PC-3 (cell line): ENCODE measurements at regions not wholly inside any gene's neighbourhood (a gene's known extent, or its start where the extent isn't known, plus 50 kb on each side); places are given as distances from the start of the nearest gene placed in this dataset.
"Not testable (repeated sequence)": the region's sequence is repeated elsewhere in the genome, so short reads cannot be mapped to it uniquely, and the experiment has no call there.

Experiments used
- ATAC-seq: fragments of 200-7000 bp; cut with Tn5 transposase; 2 replicates; pipeline ENCODE4 v1.9.1; 2020; ENCODE audit warnings: mild to moderate bottlenecking, moderate library complexity
- BruUV-seq: library from RNA; stranded (reverse); fragments of 400-500 nt; replicated peaks from 2 replicates; lab custom pipeline; 2021; lab: Mats Ljungman, UMichigan
- CTCF ChIA-PET: fragments of 300-600 bp; sonication (Branson Sonifier 250); formaldehyde crosslinking; loops from one replicate; lab custom pipeline; 2022; ENCODE audit warnings: antibody characterized with exemption; lab: Charles Lee
- POLR2A ChIA-PET: fragments of 300-600 bp; sonication (Branson Sonifier 250); formaldehyde crosslinking; loops from one replicate; lab custom pipeline; 2022; ENCODE audit warnings: antibody characterized with exemption; ENCODE audit not compliant: unreplicated experiment; lab: Charles Lee
- DNase-seq: peaks from one replicate; pipeline ENCODE4 v3.0.0-alpha.2; 2015
- H2AFZ ChIP-seq: fragments of 300-600 bp; sonication (generic); 2 replicates; pipeline ENCODE4 v1.6.0; 2016; ENCODE audit warnings: antibody characterized with exemption, low read length
- H3F3A ChIP-seq: fragments of 300-600 bp; sonication (generic); one replicate; pipeline ENCODE4 v1.6.0; 2017; ENCODE audit warnings: antibody characterized with exemption, low read length, control low read depth, mild to moderate bottlenecking; ENCODE audit not compliant: unreplicated experiment
- H3K27ac ChIP-seq: fragments of 300-600 bp; sonication (generic); 2 replicates; pipeline ENCODE4 v1.5.1; 2016; ENCODE audit warnings: mild to moderate bottlenecking, low read length
- H3K27me3 ChIP-seq: fragments of 300-600 bp; sonication (generic); 2 replicates; pipeline ENCODE4 v1.6.1; 2016; ENCODE audit warnings: low read length, mixed read lengths
- H3K36me3 ChIP-seq: fragments of 300-600 bp; sonication (generic); 2 replicates; pipeline ENCODE4 v1.6.1; 2016; ENCODE audit warnings: low read depth, mixed run types, low read length, mixed read lengths
- H3K4me1 ChIP-seq: fragments of 300-600 bp; sonication (generic); 2 replicates; pipeline ENCODE4 v1.5.1; 2016; ENCODE audit warnings: low read length; ENCODE audit not compliant: insufficient read depth
- H3K4me2 ChIP-seq: fragments of 300-600 bp; sonication (generic); 2 replicates; pipeline ENCODE4 v1.6.0; 2016; ENCODE audit warnings: low read length
- H3K4me3 ChIP-seq: fragments of 300-600 bp; sonication (generic); 2 replicates; pipeline ENCODE4 v1.5.1; 2016; ENCODE audit warnings: mild to moderate bottlenecking, low read length, mixed read lengths
- H3K79me2 ChIP-seq: fragments of 300-600 bp; sonication (generic); 2 replicates; pipeline ENCODE4 v1.6.1; 2017; ENCODE audit warnings: low read length, mixed read lengths
- H3K9ac ChIP-seq: fragments of 300-600 bp; sonication (generic); 2 replicates; pipeline ENCODE4 v1.6.0; 2016; ENCODE audit warnings: mild to moderate bottlenecking, low read length
- H3K9me2 ChIP-seq: fragments of 300-600 bp; sonication (generic); replicated peaks from 2 replicates; pipeline ENCODE4 v1.6.1; 2016; ENCODE audit warnings: mixed run types, low read length, mixed read lengths
- H3K9me3 ChIP-seq: fragments of 300-600 bp; sonication (generic); 2 replicates; pipeline ENCODE4 v1.6.1; 2016; ENCODE audit warnings: low read length, mixed read lengths
- H4K20me1 ChIP-seq: fragments of 300-600 bp; sonication (generic); 2 replicates; pipeline ENCODE4 v1.6.1; 2016; ENCODE audit warnings: low read length, mixed read lengths
- CTCF ChIP-seq: fragments of 300-600 bp; sonication (generic); conservative IDR thresholded peaks from 2 replicates; pipeline ENCODE4 v1.5.1; 2017; ENCODE audit warnings: antibody characterized with exemption, low read depth, mild to moderate bottlenecking, low read length
- EZH2 ChIP-seq: fragments of 300-600 bp; sonication (generic); IDR thresholded peaks from one replicate; pipeline ENCODE4 v1.6.1; 2017; ENCODE audit warnings: antibody characterized with exemption, mild to moderate bottlenecking, low read length; ENCODE audit not compliant: unreplicated experiment
- EZH2phosphoT487 ChIP-seq: fragments of 300-600 bp; sonication (generic); IDR thresholded peaks from 2 replicates; pipeline ENCODE4 v1.6.1; 2018; ENCODE audit warnings: mild to moderate bottlenecking, antibody characterized with exemption, low read length, borderline replicate concordance
- intact Hi-C: fragments of 100-400 bp; cut with micrococcal nuclease; formaldehyde crosslinking; loops from 2 replicates; pipeline ENCODE4 v1.9.0; 2023

GRCh38 chr6:94859924-94860323 lies 717.4 kb upstream of the MANEA start:
- Histone ChIP-seq H4K20me1 (no peaks in the 10 kb centered on the region), H2AFZ (no peak overlapping the region), H3K9me2 (no peaks in the 10 kb centered on the region), H3K27me3 (no peaks in the 10 kb centered on the region), H3K79me2 (no peaks in the 10 kb centered on the region), H3K4me1 (no peaks in the 10 kb centered on the region), H3K4me2 (no peak overlapping the region), H3K27ac (no peak overlapping the region), H3K9ac (no peak overlapping the region), H3F3A (no peaks in the 10 kb centered on the region), H3K4me3 (no peak overlapping the region), H3K9me3 (no peaks in the 10 kb centered on the region), H3K36me3 (no peaks in the 10 kb centered on the region)
- BruUV-seq = no TSS peak
- no peak for ATAC-seq
- no peak for DNase-seq
- POLR2A ChIA-PET = no interaction called here
- TF ChIP-seq EZH2phosphoT487 = no peak
- TF ChIP-seq CTCF = no peak
- TF ChIP-seq EZH2 = no peak
- CTCF ChIA-PET = no interaction called here
- intact Hi-C loops = no loop called here

- H3K9ac ChIP-seq, H3K27ac ChIP-seq, H3K4me2 ChIP-seq, H4K20me1 ChIP-seq, POLR2A ChIA-PET, H3K4me3 ChIP-seq, H3K9me3 ChIP-seq, ATAC-seq, CTCF ChIA-PET, intact Hi-C loops, DNase-seq, H3K27me3 ChIP-seq, H3K9me2 ChIP-seq, H2AFZ ChIP-seq, H3K79me2 ChIP-seq, H3K36me3 ChIP-seq, H3F3A ChIP-seq, BruUV-seq, H3K4me1 ChIP-seq: not testable (repeated sequence)
Measured at GRCh38 chr6:94856999-94857398, 720.3 kb upstream of the MANEA start.

GRCh38 chr6:94851329-94851728 lies 726.0 kb upstream of the MANEA start:
- H4K20me1 ChIP-seq, BruUV-seq, H3K9me2 ChIP-seq, H3F3A ChIP-seq, H3K79me2 ChIP-seq, intact Hi-C loops, H3K9me3 ChIP-seq, ATAC-seq, H3K4me2 ChIP-seq, H3K4me3 ChIP-seq, H3K4me1 ChIP-seq, POLR2A ChIA-PET, H3K36me3 ChIP-seq, H2AFZ ChIP-seq, DNase-seq, H3K27ac ChIP-seq, CTCF ChIA-PET, H3K27me3 ChIP-seq, H3K9ac ChIP-seq: not testable (repeated sequence)

GRCh38 chr6:94845742-94846141 lies 731.6 kb upstream of the MANEA start:
- TF ChIP-seq CTCF = no peak
- TF ChIP-seq EZH2 = no peak
- no peak for TF ChIP-seq EZH2phosphoT487
- ChIA-PET CTCF (no interaction called here), POLR2A (no interaction called here)
- Histone ChIP-seq H3K4me2 (no peak overlapping the region), H3K4me3 (no peak overlapping the region), H3K4me1 (no peaks in the 10 kb centered on the region), H3K27me3 (no peaks in the 10 kb centered on the region), H3K27ac (no peak overlapping the region), H3K9ac (no peak overlapping the region), H4K20me1 (no peaks in the 10 kb centered on the region), H3K9me2 (no peaks in the 10 kb centered on the region), H3F3A (no peaks in the 10 kb centered on the region), H2AFZ (no peak overlapping the region), H3K36me3 (no peaks in the 10 kb centered on the region), H3K79me2 (no peaks in the 10 kb centered on the region), H3K9me3 (no peaks in the 10 kb centered on the region)
- ATAC-seq = no peak
- intact Hi-C loops = no loop called here
- BruUV-seq = no TSS peak
- DNase-seq = no peak
